ENCODE measurements at regions not wholly inside any gene's neighbourhood (a gene's known extent, or its start where the extent isn't known, plus 50 kb on each side); places are given as distances from the start of the nearest gene placed in this dataset.

GRCh38 chr15:91488452-91488851 lies 365.1 kb upstream of the SLCO3A1 start:
- Histone ChIP-seq H3K9ac (ENCODE audit: extremely low read depth, low read length, poor library complexity, severe bottlenecking) (no peak overlapping the region), H3K4me3 (ENCODE audit: low read length) (no peak overlapping the region), H3K27me3 (ENCODE audit: control insufficient read depth, insufficient read depth, low read length, poor library complexity, severe bottlenecking) (peaks cover 6% of the 10 kb centered on the region), H3K9me3 (ENCODE audit: control insufficient read depth, low read length) (no peaks in the 10 kb centered on the region), H3K36me3 (ENCODE audit: control insufficient read depth, insufficient read depth, low read length) (no peaks in the 10 kb centered on the region), H3K27ac (ENCODE audit: low read depth, low read length) (no peak overlapping the region), H3K4me1 (ENCODE audit: control insufficient read depth, insufficient read depth, low read length) (peaks cover 7% of the 10 kb centered on the region)
- Mint-ChIP-seq H3K36me3 (ENCODE audit: low read depth) (no peaks in the 10 kb centered on the region), H3K9me3 (no peaks in the 10 kb centered on the region), H3K27me3 (ENCODE audit: insufficient read depth) (peaks cover 7% of the 10 kb centered on the region), H3K27ac (no peak overlapping the region), H3K4me1 (peaks cover 22% of the 10 kb centered on the region), H3K4me3 (no peak overlapping the region)
- TF ChIP-seq, protein P1, sequence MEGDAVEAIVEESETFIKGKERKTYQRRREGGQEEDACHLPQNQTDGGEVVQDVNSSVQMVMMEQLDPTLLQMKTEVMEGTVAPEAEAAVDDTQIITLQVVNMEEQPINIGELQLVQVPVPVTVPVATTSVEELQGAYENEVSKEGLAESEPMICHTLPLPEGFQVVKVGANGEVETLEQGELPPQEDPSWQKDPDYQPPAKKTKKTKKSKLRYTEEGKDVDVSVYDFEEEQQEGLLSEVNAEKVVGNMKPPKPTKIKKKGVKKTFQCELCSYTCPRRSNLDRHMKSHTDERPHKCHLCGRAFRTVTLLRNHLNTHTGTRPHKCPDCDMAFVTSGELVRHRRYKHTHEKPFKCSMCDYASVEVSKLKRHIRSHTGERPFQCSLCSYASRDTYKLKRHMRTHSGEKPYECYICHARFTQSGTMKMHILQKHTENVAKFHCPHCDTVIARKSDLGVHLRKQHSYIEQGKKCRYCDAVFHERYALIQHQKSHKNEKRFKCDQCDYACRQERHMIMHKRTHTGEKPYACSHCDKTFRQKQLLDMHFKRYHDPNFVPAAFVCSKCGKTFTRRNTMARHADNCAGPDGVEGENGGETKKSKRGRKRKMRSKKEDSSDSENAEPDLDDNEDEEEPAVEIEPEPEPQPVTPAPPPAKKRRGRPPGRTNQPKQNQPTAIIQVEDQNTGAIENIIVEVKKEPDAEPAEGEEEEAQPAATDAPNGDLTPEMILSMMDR (conservative IDR thresholded peaks at IDR 0.05) = no peak
- DNase-seq = no peak
- WGBS, 2 experiments (ENCODE audit: insufficient coverage in 1 of 2, insufficient read length in 1 of 2) = 87% methylated on average over 3 of the region's 4 CpGs; no CpG with 5 or more reads in 1 of the 2 experiments

- Histone ChIP-seq H3K4me3 (ENCODE audit: low read length) (no peak overlapping the region), H3K27ac (ENCODE audit: low read depth, low read length) (no peak overlapping the region)
- TF ChIP-seq, protein P1 (conservative IDR thresholded peaks at IDR 0.05) = no peak
These were observed 363.3 kb upstream of the SLCO3A1 start for GRCh38 chr15:91490211-91490610.

GRCh38 chr15:91491101-91491950 lies 362.2 kb upstream of the SLCO3A1 start:
- H3K27ac Mint-ChIP-seq = no peak overlapping the region
- TF ChIP-seq, protein P1 (conservative IDR thresholded peaks at IDR 0.05) = no peak
- no peaks in the 10 kb centered on the region for H3K4me1 Mint-ChIP-seq
- 75 to 90% methylated on average over 2 to 5 of the region's 6 CpGs for WGBS, 2 experiments (ENCODE audit: insufficient coverage in 1 of 2, insufficient read length in 1 of 2)
- no peak for DNase-seq
- H3K4me3 ChIP-seq (ENCODE audit: low read length) = no peak overlapping the region
- no peak overlapping the region for H3K9ac ChIP-seq (ENCODE audit: extremely low read depth, low read length, poor library complexity, severe bottlenecking)
- no peak overlapping the region for H3K4me3 Mint-ChIP-seq
- H3K27ac ChIP-seq (ENCODE audit: low read depth, low read length) = no peak overlapping the region
- H3K36me3 ChIP-seq (ENCODE audit: control insufficient read depth, insufficient read depth, low read length) = no peaks in the 10 kb centered on the region
- H3K9me3 Mint-ChIP-seq = no peaks in the 10 kb centered on the region
- peaks cover 2% of the 10 kb centered on the region for H3K27me3 Mint-ChIP-seq (ENCODE audit: insufficient read depth)
- H3K36me3 Mint-ChIP-seq (ENCODE audit: low read depth) = no peaks in the 10 kb centered on the region
- H3K4me1 ChIP-seq (ENCODE audit: control insufficient read depth, insufficient read depth, low read length) = no peaks in the 10 kb centered on the region
- no peaks in the 10 kb centered on the region for H3K9me3 ChIP-seq (ENCODE audit: control insufficient read depth, low read length)
- no peaks in the 10 kb centered on the region for H3K27me3 ChIP-seq (ENCODE audit: control insufficient read depth, insufficient read depth, low read length, poor library complexity, severe bottlenecking)

More at GRCh38 chr15:91490211-91490610, 363.3 kb upstream of the SLCO3A1 start:
- H3K4me1 ChIP-seq (ENCODE audit: control insufficient read depth, insufficient read depth, low read length) = no peaks in the 10 kb centered on the region
- H3K27me3 ChIP-seq (ENCODE audit: control insufficient read depth, insufficient read depth, low read length, poor library complexity, severe bottlenecking) = peaks cover 3% of the 10 kb centered on the region
- WGBS, 2 experiments (ENCODE audit: insufficient coverage in 1 of 2, insufficient read length in 1 of 2) = 93 to 94% methylated on average over 2 of the region's 2 CpGs
- no peaks in the 10 kb centered on the region for H3K36me3 Mint-ChIP-seq (ENCODE audit: low read depth)
- no peaks in the 10 kb centered on the region for H3K9me3 Mint-ChIP-seq
- peaks cover 2% of the 10 kb centered on the region for H3K27me3 Mint-ChIP-seq (ENCODE audit: insufficient read depth)
- no peak overlapping the region for H3K9ac ChIP-seq (ENCODE audit: extremely low read depth, low read length, poor library complexity, severe bottlenecking)
- H3K36me3 ChIP-seq (ENCODE audit: control insufficient read depth, insufficient read depth, low read length) = no peaks in the 10 kb centered on the region
- DNase-seq = no peak
- H3K27ac Mint-ChIP-seq = no peak overlapping the region
- H3K9me3 ChIP-seq (ENCODE audit: control insufficient read depth, low read length) = no peaks in the 10 kb centered on the region
- H3K4me1 Mint-ChIP-seq = peaks cover 5% of the 10 kb centered on the region
- no peak overlapping the region for H3K4me3 Mint-ChIP-seq
